ENCODE measurements at regions not wholly inside any gene's neighbourhood (a gene's known extent, or its start where the extent isn't known, plus 50 kb on each side); places are given as distances from the start of the nearest gene placed in this dataset.
"Not testable (repeated sequence)": the region's sequence is repeated elsewhere in the genome, so short reads cannot be mapped to it uniquely, and the experiment has no call there.

GRCh38 chr10:6700066-6700465 is 120.0 kb upstream of the PRKCQ start:
- no peak for DNase-seq
- intact Hi-C loops (cut with DNase I): no loop called here

DNA sequence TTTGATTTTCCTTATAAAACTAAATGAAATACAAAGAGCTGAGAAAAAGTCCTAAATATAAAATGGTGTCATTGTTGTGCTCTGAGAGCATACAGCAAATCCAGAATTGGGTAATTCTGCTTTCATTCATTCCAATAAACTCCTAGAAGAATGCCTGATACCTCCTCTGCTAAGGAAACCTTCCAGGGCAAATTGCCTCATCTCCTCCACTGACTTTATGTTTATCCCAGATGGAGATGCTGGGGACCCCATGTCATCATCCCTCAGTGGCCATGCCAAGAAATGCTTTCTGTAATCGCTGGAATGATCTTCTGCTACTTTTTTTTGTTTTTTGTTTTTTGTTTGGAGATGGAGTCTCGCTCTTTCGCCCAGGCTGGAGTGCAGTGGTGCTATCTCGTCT is 119.3 kb upstream of the PRKCQ start:
- intact Hi-C loops (cut with DNase I): no loop called here
- no peak for DNase-seq

- intact Hi-C loops (cut with DNase I): no loop called here
- no peak for DNase-seq
These were observed 115.4 kb upstream of the PRKCQ start for GRCh38 chr10:6695519-6695918.

DNA sequence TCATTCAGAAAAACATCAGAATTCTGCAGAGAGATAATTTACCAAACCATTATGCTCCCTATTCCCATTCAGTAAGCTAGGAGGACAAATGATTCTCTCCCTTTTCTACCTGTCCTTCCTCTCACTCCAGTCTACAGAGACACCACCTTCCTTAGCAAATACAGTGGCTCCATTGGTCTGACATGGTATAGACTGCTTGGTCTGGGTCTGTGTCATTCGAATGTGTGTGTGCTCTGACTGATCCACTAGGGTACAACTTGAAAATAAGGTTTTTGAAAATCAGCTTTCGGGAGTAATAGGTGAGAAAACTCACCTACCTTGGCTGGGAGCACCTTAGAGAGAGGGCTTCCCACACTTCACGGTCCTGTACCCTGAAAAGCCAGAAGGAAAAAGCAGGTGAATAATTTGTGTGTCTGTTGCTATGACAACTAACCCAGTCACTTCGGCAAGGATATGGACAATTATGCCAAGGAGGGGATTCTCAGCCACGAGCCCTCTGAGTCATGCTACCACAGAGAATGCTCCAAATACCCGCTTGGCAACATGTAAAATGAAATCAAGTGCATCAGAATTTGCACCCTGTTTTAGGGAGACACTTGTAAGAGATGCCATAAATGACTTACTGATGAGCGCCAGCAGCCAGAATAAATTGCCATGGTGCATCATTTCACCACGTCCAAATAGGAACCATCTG is 114.5 kb upstream of the PRKCQ start:
- DNase-seq: no peak
- intact Hi-C loops (cut with DNase I): no loop called here

- intact Hi-C loops (cut with DNase I): no loop called here
- DNase-seq: no peak
These were observed 112.8 kb upstream of the PRKCQ start for GRCh38 chr10:6692856-6693255.

- no peak for DNase-seq
- intact Hi-C loops (cut with DNase I): no loop called here
These were observed 112.0 kb upstream of the PRKCQ start for GRCh38 chr10:6692103-6692502.

DNA sequence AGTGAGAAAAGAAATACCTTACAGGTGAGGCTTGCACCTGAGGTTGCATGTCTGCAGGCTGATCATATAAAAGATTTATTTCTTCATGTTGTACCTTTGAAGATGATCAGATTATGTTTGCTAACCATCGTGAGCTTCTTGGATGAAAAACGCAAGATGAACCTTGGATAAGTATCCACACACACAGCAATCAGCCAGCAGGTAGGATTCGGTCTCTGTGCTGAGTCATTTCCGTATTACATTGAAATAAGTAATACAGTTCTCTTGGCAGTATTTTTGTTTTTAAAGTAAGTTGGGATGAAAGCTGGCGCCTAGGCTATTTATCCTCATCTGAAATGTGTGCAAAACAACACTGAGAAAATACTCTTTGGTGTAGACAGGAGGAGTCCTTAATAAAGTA is 109.0 kb upstream of the PRKCQ start:
- no peak for DNase-seq
- intact Hi-C loops (cut with DNase I): no loop called here

DNA sequence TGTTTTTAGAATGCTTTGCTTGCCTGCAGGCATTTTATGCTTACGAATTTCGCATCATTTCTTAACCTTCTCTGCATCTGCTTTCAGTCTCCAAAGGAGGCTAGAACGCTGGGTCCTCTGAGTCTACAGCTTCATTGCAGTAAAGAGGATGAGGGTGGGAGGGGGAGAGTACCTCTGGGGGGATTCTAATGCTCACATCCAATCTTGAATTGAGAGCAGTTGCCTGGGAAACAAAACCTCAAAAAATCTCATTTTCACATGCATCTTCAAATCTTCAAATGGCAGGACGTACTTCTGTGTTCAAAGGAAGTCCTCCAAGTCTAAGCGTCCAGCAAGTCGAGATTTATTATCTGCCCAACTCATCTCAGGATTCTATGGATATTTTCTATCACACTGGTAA is 100.7 kb upstream of the PRKCQ start:
- intact Hi-C loops (cut with DNase I): no loop called here
- DNase-seq: no peak

GRCh38 chr10:6678956-6679355 is 98.9 kb upstream of the PRKCQ start:
- intact Hi-C loops (cut with DNase I): no loop called here
- DNase-seq: no peak

GRCh38 chr10:6678211-6678803 is 98.2 kb upstream of the PRKCQ start:
- peak; percentile 7 to 89 (median 64) for DNase-seq
- intact Hi-C loops (cut with DNase I): no loop called here

DNA sequence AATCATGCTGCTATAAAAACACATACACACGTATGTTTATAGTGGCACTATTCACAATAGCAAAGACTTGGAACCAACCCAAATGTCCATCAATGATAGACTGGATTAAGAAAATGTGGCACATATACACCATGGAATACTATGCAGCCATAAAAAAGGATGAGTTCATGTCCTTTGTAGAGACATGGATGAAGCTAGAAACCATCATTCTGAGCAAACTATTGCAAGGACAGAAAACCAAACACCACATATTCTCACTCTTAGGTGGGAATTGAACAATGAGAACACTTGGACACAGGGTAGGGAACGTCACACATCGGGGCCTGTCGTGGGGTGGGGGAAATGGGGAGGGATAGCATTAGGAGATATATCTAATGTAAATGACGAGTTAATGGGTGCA is 97.1 kb upstream of the PRKCQ start:
- intact Hi-C loops (cut with DNase I); DNase-seq: not testable (repeated sequence)

DNA sequence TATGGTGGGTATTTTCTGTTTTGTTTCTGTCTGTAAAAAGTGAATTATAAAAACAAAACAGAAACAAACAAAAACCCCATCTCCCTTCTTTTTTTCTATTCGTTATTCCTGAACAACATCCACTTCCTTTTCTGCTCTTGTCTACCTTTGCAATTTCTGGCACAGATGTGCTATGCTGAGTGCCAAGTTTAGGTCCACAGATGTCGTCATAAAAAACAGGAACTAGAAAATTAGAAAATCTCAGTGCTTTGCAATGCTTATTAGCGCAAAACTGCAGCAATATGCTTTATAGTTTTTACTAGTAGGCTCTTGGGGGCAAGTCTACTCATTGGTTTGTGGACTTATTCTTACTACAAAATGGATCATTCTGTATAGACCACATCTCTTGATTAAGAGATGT is 94.2 kb upstream of the PRKCQ start:
- intact Hi-C loops (cut with DNase I): no loop called here
- DNase-seq: no peak

- no peak for DNase-seq
- intact Hi-C loops (cut with DNase I): no loop called here
These were observed 91.9 kb upstream of the PRKCQ start for GRCh38 chr10:6671976-6672375.

- intact Hi-C loops (cut with DNase I): loop anchor here (5.0 kb wide), 3 partner anchors 87 to 748 kb away; partner anchors contain the start of gene PRKCQ
- peak in 18 of 42 donors; percentile 4 to 79 (median 46) for DNase-seq
These were observed 89.3 kb upstream of the PRKCQ start for GRCh38 chr10:6669269-6669859.

DNA sequence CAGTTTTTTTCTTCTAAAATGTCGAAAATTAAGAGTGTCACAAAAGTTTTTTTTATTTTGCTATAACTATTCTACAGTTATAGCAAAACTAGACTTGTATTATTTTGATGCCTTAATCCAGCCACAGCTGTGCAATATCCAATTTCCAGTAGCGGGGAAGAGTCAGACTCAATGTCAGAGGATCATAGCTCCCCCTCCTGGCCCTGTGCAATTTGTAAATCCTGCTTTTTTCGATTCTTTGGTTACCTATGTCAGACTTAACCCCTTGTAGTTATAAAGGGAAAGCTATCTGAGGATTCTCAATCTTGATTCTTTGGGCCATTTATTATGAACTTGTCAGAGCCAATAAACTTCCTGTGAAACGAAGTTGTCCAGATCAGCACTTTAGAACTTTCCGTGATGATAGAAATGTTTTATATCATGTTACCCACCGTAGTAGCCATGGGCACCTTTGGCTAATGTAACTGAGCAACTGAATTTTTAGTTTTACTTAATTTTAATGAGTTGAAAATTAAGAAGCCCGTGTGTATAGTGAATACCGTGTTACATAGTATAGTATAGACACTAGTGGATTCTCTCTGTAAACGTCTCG is 87.7 kb upstream of the PRKCQ start:
- intact Hi-C loops (cut with DNase I): loop anchor here (5.0 kb wide), 3 partner anchors 85 to 750 kb away; partner anchors contain the start of gene PRKCQ
- peak in 41 of 42 donors; percentile 7 to 90 (median 65) for DNase-seq

- intact Hi-C loops (cut with DNase I): loop anchor here (5.0 kb wide), 3 partner anchors 85 to 750 kb away; partner anchors contain the start of gene PRKCQ
- no peak for DNase-seq
These were observed 87.1 kb upstream of the PRKCQ start for GRCh38 chr10:6667150-6667549.

- intact Hi-C loops (cut with DNase I): loop anchor here (5.0 kb wide), 3 partner anchors 84 to 751 kb away; partner anchors contain the start of gene PRKCQ
- DNase-seq: no peak
These were observed 85.8 kb upstream of the PRKCQ start for GRCh38 chr10:6665847-6666246.

DNA sequence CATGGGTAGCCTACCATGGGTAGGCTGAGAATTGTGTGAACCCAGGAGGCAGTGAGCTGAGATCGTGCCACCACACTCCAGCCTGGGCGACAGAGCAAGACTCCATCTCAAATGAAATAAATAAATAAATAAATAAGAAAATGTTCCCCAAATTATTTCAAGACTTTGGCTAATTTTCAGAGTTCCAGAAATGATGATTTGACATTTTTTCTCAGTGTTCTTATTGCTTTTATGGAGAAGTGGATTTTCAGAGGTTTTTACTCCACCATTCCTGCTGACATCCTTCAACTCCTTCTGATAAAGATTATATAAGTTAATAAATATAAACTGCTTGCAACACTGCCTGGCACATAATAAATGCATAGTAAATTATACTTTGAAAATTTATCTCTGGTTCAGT is 80.4 kb upstream of the PRKCQ start:
- intact Hi-C loops (cut with DNase I): no loop called here

GRCh38 chr10:6659451-6659850 is 79.4 kb upstream of the PRKCQ start:
- no peak for DNase-seq
- intact Hi-C loops (cut with DNase I): loop anchor here (10.0 kb wide), 1 partner anchor 215 kb away; no protein-coding TSS in a partner anchor

More for the DNA sequence above, 80.4 kb upstream of the PRKCQ start:
- DNase-seq: no peak

GRCh38 chr10:6657669-6658068 is 77.6 kb upstream of the PRKCQ start:
- DNase-seq: no peak
- intact Hi-C loops (cut with DNase I): loop anchor here (10.0 kb wide), 1 partner anchor 213 kb away; no protein-coding TSS in a partner anchor

Measured in head of caudate nucleus (tissue), 42 donors.